Loucy (cell line): ENCODE measurements at regions not wholly inside any gene's neighbourhood (a gene's known extent, or its start where the extent isn't known, plus 50 kb on each side); places are given as distances from the start of the nearest gene placed in this dataset.
A peak's percentile ranks its signal among the peaks of the same experiment; 100 is the strongest.

Experiments used
- H2AFZ ChIP-seq: fragments of 200-600 bp; sonication (generic); 2 replicates; pipeline ENCODE4 v1.6.0; 2016; ENCODE audit warnings: antibody characterized with exemption, mild to moderate bottlenecking, low read length, moderate library complexity
- H3F3A ChIP-seq: fragments of 200-600 bp; 2 replicates; pipeline ENCODE4 v1.6.0; 2016; ENCODE audit warnings: antibody characterized with exemption, low read depth, mild to moderate bottlenecking
- H3K27me3 ChIP-seq: fragments of 200-600 bp; sonication (generic); 2 replicates; pipeline ENCODE4 v1.6.1; 2014; ENCODE audit warnings: low read length, mild to moderate bottlenecking; ENCODE audit not compliant: insufficient read depth, poor library complexity, severe bottlenecking
- H3K36me3 ChIP-seq: fragments of 200-600 bp; sonication (generic); 2 replicates; pipeline ENCODE4 v1.6.1; 2016; ENCODE audit warnings: low read length; ENCODE audit not compliant: insufficient read depth
- H3K4me1 ChIP-seq: fragments of 200-600 bp; sonication (generic); 2 replicates; pipeline ENCODE4 v1.5.1; 2014; ENCODE audit warnings: low read length, mild to moderate bottlenecking; ENCODE audit not compliant: insufficient read depth, poor library complexity, severe bottlenecking
- H3K4me2 ChIP-seq: fragments of 200-600 bp; sonication (generic); 2 replicates; pipeline ENCODE4 v1.6.0; 2014; ENCODE audit warnings: antibody characterized with exemption, low read length, low read depth, mild to moderate bottlenecking; ENCODE audit not compliant: poor library complexity, severe bottlenecking
- H3K4me3 ChIP-seq: fragments of 200-600 bp; sonication (generic); 2 replicates; pipeline ENCODE4 v1.5.1; 2014; ENCODE audit warnings: low read length, mild to moderate bottlenecking, mixed read lengths; ENCODE audit not compliant: poor library complexity, severe bottlenecking
- H3K79me2 ChIP-seq: fragments of 200-600 bp; sonication (generic); 2 replicates; pipeline ENCODE4 v1.6.1; 2014; ENCODE audit warnings: low read length; ENCODE audit not compliant: insufficient read depth
- H3K9ac ChIP-seq: fragments of 200-600 bp; sonication (generic); 2 replicates; pipeline ENCODE4 v1.6.0; 2014; ENCODE audit warnings: mild to moderate bottlenecking, low read depth, low read length, moderate library complexity; ENCODE audit not compliant: poor library complexity, severe bottlenecking
- H3K9me2 ChIP-seq: fragments of 200-600 bp; sonication (generic); replicated peaks from 2 replicates; pipeline ENCODE4 v1.6.1; 2016; ENCODE audit warnings: low read depth, low read length, mixed read lengths
- H3K9me3 ChIP-seq: fragments of 200-600 bp; sonication (generic); 2 replicates; pipeline ENCODE4 v1.6.1; 2014; ENCODE audit warnings: mild to moderate bottlenecking, antibody characterized with exemption, low read length, low read depth; ENCODE audit not compliant: insufficient read depth
- H4K20me1 ChIP-seq: fragments of 200-600 bp; sonication (generic); 2 replicates; pipeline ENCODE4 v1.6.0; 2014; ENCODE audit warnings: antibody characterized with exemption, low read length, mild to moderate bottlenecking; ENCODE audit not compliant: insufficient read depth, poor library complexity, severe bottlenecking
- EZH2phosphoT487 ChIP-seq: fragments of 200-600 bp; IDR thresholded peaks from 2 replicates; pipeline ENCODE4 v1.6.1; 2018; ENCODE audit warnings: antibody characterized with exemption, mild to moderate bottlenecking, moderate library complexity, borderline replicate concordance
- TF ChIP-seq, protein P1 (sequence below): fragments of 200-600 bp; sonication (generic); conservative IDR thresholded peaks from 2 replicates; pipeline ENCODE4 v1.5.1; 2014; ENCODE audit warnings: mild to moderate bottlenecking, antibody characterized with exemption, low read length

DNA sequence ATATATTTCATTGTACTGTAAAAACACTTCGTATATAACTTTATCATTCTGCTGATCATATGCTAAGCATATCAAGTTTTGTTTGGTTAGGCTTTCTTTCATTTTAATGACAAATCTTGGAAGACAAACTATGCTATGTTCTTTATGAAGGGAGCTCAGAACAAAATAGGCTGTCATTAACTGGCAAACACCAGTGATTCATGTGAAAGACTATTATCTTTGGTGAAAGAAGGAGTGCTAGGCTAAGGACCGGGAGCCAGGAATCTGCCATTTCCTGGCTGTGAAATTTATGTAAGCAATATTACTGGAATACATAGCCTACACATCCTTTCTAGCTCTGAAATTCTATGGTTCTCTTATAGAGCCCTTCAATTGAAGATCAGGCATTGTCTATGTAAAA, 136.2 kb upstream of the CCN2 start:
- no peaks in the 10 kb centered on the region for H3F3A ChIP-seq
- no peaks in the 10 kb centered on the region for H4K20me1 ChIP-seq
- no peak overlapping the region for H3K4me3 ChIP-seq
- no peak overlapping the region for H3K9ac ChIP-seq
- no peaks in the 10 kb centered on the region for H3K36me3 ChIP-seq
- 0 out of 2 replicates have a peak overlapping the region, but pooled peaks have one; percentile 7 for H2AFZ ChIP-seq
- H3K4me1 ChIP-seq, result peaks cover 9% of the 10 kb centered on the region
- no peak for TF ChIP-seq EZH2phosphoT487
- TF ChIP-seq, protein P1, sequence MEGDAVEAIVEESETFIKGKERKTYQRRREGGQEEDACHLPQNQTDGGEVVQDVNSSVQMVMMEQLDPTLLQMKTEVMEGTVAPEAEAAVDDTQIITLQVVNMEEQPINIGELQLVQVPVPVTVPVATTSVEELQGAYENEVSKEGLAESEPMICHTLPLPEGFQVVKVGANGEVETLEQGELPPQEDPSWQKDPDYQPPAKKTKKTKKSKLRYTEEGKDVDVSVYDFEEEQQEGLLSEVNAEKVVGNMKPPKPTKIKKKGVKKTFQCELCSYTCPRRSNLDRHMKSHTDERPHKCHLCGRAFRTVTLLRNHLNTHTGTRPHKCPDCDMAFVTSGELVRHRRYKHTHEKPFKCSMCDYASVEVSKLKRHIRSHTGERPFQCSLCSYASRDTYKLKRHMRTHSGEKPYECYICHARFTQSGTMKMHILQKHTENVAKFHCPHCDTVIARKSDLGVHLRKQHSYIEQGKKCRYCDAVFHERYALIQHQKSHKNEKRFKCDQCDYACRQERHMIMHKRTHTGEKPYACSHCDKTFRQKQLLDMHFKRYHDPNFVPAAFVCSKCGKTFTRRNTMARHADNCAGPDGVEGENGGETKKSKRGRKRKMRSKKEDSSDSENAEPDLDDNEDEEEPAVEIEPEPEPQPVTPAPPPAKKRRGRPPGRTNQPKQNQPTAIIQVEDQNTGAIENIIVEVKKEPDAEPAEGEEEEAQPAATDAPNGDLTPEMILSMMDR, result no peak
- H3K79me2 ChIP-seq, result no peaks in the 10 kb centered on the region
- no peaks in the 10 kb centered on the region for H3K9me2 ChIP-seq
- H3K27me3 ChIP-seq, result no peaks in the 10 kb centered on the region
- no peak overlapping the region for H3K4me2 ChIP-seq
- no peaks in the 10 kb centered on the region for H3K9me3 ChIP-seq

DNA sequence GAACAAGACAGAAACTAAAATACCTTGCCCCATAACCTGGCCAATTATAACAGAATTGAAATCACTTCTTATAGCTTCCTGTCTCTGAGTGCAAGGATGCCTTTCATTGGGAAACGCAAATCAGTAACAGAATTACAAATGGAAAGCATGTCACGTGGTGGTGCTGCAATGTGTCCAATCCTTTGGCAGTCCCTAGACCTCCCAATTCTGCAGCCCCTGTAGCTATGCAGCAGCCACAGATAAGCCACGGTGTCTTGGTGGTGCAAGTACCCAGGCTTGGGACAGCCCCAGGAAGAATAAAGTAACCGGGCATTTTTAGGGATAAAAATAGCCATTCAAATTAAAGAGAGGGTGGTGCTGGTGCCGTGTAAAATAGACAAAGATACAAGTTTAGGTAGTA, 134.6 kb upstream of the CCN2 start:
- no peaks in the 10 kb centered on the region for H3K27me3 ChIP-seq
- no peaks in the 10 kb centered on the region for H3F3A ChIP-seq
- no peaks in the 10 kb centered on the region for H3K36me3 ChIP-seq
- H3K4me3 ChIP-seq, result no peak overlapping the region
- no peaks in the 10 kb centered on the region for H3K9me3 ChIP-seq
- TF ChIP-seq, protein P1, result no peak
- TF ChIP-seq EZH2phosphoT487, result no peak
- peak overlapping the region; percentile 78 for H2AFZ ChIP-seq
- peaks cover 9% of the 10 kb centered on the region for H3K4me1 ChIP-seq
- peak overlapping the region; percentile 15 for H3K4me2 ChIP-seq
- no peak overlapping the region for H3K9ac ChIP-seq
- no peaks in the 10 kb centered on the region for H3K79me2 ChIP-seq
- H3K9me2 ChIP-seq, result no peaks in the 10 kb centered on the region
- no peaks in the 10 kb centered on the region for H4K20me1 ChIP-seq

DNA sequence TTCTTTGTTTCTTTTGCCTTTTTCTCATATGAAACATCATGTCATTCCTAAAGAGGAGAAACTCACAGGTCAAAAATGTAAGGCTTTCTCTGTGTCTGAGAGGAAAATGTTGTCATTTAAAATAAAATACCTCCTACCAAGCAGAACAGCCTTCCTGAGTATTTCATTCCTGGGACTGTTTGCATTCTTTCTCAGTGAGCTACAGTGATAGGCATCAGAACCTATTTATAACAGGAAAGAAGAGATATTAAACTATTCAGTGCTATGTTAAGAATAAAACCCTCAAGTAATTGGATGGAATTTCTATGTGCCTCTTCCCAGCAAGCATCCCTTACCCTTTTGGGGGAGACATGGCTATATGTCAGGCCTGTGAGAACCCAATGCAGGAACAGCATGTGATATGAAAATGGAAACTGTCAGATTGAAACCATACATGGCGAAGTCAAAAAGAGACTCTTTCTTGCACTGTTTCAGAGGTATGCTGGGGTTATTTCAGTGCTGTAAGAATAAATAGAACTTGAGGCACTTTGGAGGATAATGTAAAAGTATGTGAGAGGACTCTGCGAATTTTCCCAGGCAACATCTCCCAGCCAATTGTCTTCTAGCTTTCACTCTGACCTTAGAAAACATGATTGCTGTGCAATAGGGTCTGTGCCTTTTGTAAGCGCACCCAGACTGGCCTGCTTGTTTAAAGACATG, 133.8 kb upstream of the CCN2 start:
- Histone ChIP-seq H3K4me2 (peak overlapping the region; percentile 15), H3K79me2 (no peaks in the 10 kb centered on the region), H3K9me3 (no peaks in the 10 kb centered on the region), H3K9me2 (no peaks in the 10 kb centered on the region), H3K4me3 (no peak overlapping the region), H3K27me3 (no peaks in the 10 kb centered on the region), H3K9ac (no peak overlapping the region), H2AFZ (peak overlapping the region; percentile 78), H3K4me1 (peaks cover 9% of the 10 kb centered on the region), H3K36me3 (no peaks in the 10 kb centered on the region), H4K20me1 (no peaks in the 10 kb centered on the region), H3F3A (no peaks in the 10 kb centered on the region)
- TF ChIP-seq, protein P1, result no peak
- TF ChIP-seq EZH2phosphoT487, result no peak
